ENCODE measurements at regions not wholly inside any gene's neighbourhood (a gene's known extent, or its start where the extent isn't known, plus 50 kb on each side); places are given as distances from the start of the nearest gene placed in this dataset.

GRCh38 chr10:4588824-4589223, 237.2 kb upstream of the AKR1E2 start:
- no peak for DNase-seq (ENCODE audit: extremely low read depth, low read depth)
- TF ChIP-seq CTCF (IDR thresholded peaks at IDR 0.05; ENCODE audit: low read depth, low read length, missing control alignments): no peak
- H3K4me3 ChIP-seq (replicated peaks; ENCODE audit: low read depth, low read length): no peak overlapping the region

- no peak for DNase-seq (ENCODE audit: extremely low read depth, low read depth)
- TF ChIP-seq CTCF (IDR thresholded peaks at IDR 0.05; ENCODE audit: low read depth, low read length, missing control alignments): no peak
- no peak overlapping the region for H3K4me3 ChIP-seq (replicated peaks; ENCODE audit: low read depth, low read length)
Measured at GRCh38 chr10:4587466-4587865, 238.5 kb upstream of the AKR1E2 start.

- no peak for TF ChIP-seq CTCF (IDR thresholded peaks at IDR 0.05; ENCODE audit: low read depth, low read length, missing control alignments)
Measured at GRCh38 chr10:4586776-4587175, 239.2 kb upstream of the AKR1E2 start.

GRCh38 chr10:4581929-4582328, 244.1 kb upstream of the AKR1E2 start:
- H3K4me3 ChIP-seq (replicated peaks; ENCODE audit: low read depth, low read length): no peak overlapping the region
- no peak for TF ChIP-seq CTCF (IDR thresholded peaks at IDR 0.05; ENCODE audit: low read depth, low read length, missing control alignments)
- no peak for DNase-seq (ENCODE audit: extremely low read depth, low read depth)

More at GRCh38 chr10:4586776-4587175, 239.2 kb upstream of the AKR1E2 start:
- no peak overlapping the region for H3K4me3 ChIP-seq (replicated peaks; ENCODE audit: low read depth, low read length)
- DNase-seq (ENCODE audit: extremely low read depth, low read depth): no peak

- H3K4me3 ChIP-seq (replicated peaks; ENCODE audit: low read depth, low read length): no peak overlapping the region
- DNase-seq (ENCODE audit: extremely low read depth, low read depth): no peak
- no peak for TF ChIP-seq CTCF (IDR thresholded peaks at IDR 0.05; ENCODE audit: low read depth, low read length, missing control alignments)
Measured at GRCh38 chr10:4579844-4580243, 246.2 kb upstream of the AKR1E2 start.

- TF ChIP-seq CTCF (IDR thresholded peaks at IDR 0.05; ENCODE audit: low read depth, low read length, missing control alignments): no peak
- DNase-seq (ENCODE audit: extremely low read depth, low read depth): no peak
- H3K4me3 ChIP-seq (replicated peaks; ENCODE audit: low read depth, low read length): no peak overlapping the region
Measured at GRCh38 chr10:4576206-4576605, 249.8 kb upstream of the AKR1E2 start.

- H3K4me3 ChIP-seq (replicated peaks; ENCODE audit: low read depth, low read length): no peak overlapping the region
- no peak for TF ChIP-seq CTCF (IDR thresholded peaks at IDR 0.05; ENCODE audit: low read depth, low read length, missing control alignments)
- no peak for DNase-seq (ENCODE audit: extremely low read depth, low read depth)
Measured at GRCh38 chr10:4569151-4569550, 256.9 kb upstream of the AKR1E2 start.
